Retina (tissue), 1 donor: ENCODE measurements at regions not wholly inside any gene's neighbourhood (a gene's known extent, or its start where the extent isn't known, plus 50 kb on each side); places are given as distances from the start of the nearest gene placed in this dataset.

ENCODE experiments used
- DNase-seq: peaks from one replicate; pipeline ENCODE4 v3.0.0-alpha.2; 2016

DNA sequence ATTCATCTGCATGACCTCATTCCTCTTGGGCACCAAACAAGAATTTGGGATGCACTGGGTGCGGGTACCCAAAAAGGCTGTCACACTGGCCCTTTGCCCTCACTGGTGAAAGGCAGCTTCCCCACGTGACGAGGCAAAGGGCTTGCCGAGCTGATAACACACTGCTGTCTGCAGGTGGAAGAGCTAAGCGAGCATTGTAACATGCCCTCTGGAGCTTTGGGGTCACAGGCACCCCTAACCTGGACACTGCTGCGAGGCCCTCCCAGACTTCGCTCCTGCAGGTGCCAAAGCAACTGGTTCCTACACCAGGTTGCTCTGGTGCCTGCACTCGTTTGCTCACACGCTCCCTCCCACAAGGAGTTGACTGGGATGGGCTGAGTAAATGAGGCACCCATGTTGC is 1595.7 kb downstream of the HACE1 start:
- no peak for DNase-seq

DNA sequence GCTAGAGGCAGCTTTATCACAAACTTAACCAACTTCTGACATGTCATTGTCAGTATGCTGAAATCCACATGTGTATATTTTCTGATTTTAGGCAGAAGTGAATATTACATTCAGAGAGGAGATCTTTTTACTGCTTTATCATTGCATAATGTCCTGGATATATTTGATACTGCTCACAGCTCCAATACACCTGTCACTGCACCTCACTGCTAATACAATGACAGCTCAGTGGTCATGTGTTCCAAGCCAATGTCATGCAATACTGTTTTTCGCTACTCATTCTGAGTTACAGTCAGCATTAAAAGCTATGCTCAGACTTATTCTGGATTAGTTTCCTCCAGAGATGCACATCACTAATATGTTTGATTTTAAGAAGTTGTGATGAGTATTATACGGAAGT is 1604.6 kb downstream of the HACE1 start:
- no peak for DNase-seq

DNA sequence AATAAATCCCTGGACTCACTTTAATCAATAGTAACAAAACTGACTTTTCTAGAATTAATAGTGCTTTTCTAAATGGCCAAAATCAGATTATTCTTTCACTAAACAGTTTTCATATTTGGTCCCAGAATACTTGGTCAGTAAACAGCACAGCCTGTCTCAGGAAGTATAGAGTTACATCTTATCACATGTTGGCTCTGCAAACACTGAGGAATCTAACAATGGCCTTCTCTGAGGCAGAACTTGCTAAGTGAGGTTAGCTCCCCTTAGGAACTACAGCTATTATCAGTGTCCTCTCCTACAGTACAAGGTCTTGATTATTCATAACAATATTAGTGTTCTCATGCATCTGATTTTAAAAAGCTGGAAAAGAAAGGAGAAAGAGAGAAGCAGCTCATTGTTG is 1622.8 kb downstream of the HACE1 start:
- no peak for DNase-seq

DNA sequence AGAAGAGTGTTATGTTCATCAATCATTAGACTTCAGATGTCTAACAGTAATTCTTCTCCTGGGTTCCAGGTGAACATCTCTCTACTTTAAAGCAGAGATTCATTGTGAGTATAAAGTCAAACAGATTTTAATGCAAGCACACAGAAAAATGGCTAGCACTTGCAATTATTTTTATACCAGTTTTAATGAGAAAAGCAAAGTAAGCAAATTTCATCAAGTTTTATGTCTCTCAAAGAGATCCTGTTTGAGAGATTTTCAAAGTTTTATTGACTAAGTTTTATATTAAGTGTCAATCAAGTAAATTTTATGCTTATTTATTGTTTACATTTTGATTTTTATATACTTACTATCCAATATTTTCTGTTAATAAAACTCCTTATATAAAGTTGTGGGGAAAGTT is 1628.5 kb downstream of the HACE1 start:
- DNase-seq, result no peak

DNA sequence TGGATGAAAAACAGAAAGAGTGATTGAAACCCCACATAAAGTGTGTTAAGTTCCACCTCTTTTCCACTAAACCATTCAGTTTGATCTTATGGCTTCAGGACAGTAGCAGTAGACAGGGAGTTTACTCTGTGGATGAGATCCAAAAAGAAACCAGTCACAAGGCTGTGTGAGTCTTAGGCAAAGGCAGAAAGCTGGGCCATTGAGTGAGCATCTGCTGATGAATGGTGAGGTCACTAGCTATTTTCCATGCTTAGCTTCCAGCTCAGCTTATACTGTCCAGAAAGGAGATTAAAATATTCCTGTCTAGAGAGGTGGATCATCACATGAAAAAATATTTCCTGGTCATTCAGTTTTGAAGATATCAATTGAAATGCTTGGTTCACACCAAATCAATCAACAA is 1643.9 kb downstream of the HACE1 start:
- no peak for DNase-seq

DNA sequence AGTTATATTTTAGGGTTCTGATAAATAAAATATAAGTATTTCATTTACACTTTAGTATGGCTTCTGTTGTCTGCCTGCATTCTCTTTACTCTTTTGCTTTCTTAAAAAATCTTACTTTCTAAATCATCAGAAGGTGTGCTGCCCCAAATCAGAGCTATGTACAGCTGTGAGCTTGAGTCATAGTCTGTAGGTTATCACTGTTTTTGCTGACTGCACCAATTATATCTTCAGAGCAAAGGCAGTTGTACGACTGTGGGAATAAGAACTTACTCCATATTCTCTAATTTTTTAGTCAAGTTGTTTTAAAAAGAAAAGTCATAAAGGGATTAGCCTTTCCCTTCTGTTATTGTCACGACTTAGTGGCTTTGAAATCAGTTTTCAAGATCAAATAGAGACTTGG is 1649.0 kb downstream of the HACE1 start:
- DNase-seq, result no peak

DNA sequence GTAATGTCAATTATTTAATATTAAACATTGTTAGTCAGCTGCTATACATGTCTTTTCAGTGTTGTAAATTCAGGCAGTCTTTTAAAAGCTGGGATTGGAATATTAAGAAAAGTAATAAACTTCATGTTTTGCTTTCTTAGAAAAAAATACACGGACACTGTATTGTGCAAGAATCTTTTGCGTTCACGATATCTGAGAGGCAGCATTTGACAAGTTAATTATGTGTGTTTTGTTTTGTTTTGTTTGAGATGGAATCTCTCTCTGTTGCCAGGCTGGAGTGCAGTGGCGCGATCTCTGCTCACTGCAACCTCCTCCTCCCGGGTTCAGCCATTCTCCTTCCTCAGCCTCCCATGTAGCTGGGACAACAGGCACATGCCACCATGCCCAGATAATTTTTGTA is 1661.3 kb downstream of the HACE1 start:
- no peak for DNase-seq

DNA sequence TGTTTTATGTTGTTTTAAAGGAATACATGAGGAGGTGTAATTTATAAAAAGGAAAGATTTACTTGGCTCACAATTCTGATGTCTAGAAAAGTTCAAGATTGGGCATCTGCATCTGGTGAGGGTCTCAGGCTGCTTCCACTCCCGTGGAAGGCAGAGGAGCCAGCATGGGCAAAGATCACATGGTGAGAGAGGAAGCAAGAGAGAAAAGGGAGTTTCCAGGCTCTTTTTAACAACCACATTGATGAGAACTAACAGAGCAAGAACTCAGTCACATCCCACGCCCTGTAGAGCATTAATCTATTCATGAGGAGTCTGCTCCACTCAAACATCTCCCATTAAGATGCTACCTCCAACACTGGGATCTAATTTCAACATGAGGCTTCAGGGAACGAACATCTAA is 1666.3 kb downstream of the HACE1 start:
- no peak for DNase-seq

DNA sequence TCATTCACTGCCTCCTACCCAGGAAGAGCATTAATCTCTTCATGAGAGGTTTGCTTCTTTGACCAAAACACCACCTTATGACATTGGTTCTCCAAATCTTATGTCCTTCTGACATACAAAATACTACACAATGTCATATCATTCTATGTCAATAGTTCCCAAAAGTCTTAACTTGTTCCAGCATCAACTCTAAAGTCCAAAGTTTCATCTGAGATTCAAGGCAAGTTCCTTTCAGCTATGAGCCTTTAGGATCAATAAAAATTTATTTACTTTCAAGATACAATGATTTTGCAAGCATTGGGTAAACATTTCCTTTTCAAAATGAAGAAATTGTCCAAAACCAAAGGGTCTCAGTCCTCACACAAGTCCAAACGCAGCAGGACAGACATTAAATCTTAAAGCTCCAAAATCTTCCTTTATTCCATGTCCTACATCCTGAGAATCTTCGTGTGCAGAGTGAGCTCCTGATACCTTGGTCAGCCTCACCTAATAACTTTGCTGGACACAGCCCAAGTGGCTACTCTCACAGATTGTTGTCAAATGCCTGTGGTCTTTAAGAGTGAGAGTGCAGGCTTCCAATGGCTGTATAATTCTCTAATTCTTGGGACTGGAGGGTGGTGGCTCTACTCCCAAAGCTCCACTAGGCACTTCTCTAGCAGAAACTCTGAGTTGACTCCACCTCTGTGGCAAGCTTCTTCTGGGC is 1668.2 kb downstream of the HACE1 start:
- DNase-seq, result no peak

DNA sequence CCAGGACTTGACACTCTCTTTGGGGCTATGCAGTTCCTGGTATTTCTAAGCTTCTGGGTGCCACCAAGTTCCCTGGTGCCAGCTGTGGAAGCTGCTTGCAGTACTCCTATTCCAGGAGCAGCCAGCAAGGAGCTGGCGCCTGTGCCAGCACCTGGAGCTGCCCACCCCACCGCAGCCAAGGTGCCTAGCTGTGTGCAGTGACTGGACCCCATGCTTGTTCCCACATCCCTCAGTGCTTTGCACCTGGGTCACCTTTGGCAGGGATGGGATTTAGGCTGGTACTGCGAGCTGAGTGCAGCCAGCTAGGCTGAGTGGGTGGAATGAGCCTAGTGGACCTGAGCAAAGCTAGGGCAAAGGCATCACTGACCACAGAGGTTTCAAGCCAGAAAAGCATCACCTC is 1674.9 kb downstream of the HACE1 start:
- no peak for DNase-seq

DNA sequence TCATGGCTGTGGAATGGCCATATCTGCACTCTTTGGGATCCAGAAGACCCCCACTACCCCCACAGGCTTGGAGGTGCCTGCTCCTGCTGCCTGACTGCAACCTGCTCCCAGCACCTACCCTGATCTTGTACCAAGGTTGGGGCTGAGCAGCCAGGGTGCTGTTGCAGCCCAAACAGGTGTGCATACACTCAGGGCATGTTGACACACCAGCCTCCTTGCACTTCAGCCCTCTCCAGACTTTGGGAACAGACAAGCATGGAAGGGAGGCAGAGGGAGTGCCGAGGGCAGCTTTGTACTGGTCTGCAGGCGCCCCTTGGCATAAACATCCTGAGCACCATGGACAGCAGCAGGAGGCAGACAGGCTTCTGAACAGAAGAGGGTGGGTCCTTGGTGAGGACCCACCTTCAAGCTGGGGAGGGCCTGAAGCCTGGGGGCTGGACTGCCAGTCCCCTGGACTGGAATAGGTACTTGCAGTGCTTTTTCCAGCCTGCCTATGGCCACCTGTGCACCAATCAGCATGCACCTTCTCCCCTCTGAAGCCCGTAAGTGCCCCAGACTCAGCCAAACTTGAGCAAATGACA is 1675.8 kb downstream of the HACE1 start:
- DNase-seq, result no peak

DNA sequence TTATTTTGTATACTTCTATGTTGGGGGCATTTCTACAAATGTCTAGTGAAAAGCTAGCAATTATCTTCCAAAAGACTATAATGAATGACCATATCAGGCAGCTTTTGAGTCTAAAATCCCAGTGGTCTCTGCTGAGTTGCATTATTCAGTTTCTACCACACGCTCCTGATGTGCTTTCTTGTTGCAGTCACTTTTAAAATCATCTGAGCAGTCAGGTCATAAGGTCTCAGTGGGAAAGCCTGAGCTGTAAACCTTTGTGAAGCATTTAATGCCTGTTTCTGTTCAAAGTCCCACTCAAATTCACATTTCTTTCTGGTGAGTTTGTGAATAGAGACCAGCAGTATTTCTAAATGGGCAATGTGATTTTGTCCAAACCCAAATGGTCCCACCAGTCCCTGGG is 1681.5 kb downstream of the HACE1 start:
- peak; percentile 19 for DNase-seq

DNA sequence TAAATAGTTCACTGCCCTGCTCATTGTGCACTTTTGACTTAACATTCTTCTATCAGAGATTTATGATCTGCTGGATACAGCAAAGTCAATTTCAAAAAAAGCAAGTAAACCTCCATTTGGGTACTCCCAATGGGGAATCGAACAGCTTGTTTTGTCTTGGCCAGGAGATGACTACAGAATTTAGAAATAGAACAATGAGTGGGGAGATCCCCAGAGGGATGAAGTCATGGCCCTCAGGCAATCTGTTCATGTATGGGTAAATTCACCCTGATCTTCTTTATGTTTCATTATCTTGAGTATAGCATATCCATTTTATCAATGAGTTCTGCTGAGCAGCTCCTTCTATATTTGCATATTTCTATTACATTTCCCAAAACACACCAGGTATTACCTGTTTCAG is 1681.9 kb downstream of the HACE1 start:
- DNase-seq, result peak; percentile 21

DNA sequence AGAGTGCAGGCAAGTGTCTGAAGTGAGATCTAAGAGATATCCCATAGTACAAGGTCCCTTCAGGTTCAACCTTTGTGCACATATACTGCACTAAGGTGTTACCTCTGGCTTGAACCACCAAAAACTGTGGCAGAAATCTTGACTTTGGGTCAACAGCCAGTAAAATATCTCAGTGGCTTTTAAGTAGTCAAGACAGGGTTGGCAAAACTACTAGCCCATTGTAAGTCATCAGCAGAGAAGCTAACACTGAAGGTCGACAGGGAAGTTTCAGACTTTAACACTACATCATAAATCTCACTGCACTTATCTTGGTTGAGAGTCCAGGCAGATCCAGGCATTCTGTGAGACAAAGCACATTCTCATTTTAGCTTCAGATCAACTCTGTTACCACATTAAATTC is 1684.7 kb downstream of the HACE1 start:
- DNase-seq, result no peak

DNA sequence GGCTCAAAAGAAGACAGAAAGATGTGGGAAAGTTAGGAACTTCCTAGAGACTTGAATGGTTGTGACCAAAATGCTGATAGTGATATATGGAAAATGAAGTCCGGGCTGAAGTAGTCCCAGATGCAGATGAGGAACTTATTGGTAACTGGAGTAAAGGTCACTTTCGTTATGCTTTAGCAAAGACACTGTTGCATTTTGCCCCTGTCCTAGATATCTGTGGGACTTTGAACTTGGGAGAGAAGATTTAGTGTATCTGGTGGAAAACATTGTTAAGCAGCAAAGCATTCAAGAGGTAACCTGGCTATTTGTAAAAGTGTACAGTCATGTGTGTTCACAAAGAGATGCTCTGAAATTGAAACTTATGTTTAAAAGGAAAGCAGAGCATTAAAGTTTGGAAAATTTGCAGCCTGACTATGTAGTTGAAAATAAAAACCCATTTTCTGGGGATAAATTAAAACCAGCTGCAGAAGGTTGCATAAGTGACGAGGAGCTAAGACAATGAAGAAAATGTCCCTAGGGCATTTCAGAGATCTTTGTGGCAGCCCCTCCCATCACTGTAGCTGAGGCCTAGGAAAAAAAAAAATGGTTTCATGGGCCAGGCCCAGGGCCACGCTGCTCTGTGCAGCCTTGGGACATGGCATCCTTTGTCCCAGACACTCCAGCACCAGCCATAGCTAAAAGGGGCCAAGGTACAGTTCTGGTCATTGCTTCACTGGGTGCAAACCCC is 1692.2 kb downstream of the HACE1 start:
- DNase-seq, result no peak

DNA sequence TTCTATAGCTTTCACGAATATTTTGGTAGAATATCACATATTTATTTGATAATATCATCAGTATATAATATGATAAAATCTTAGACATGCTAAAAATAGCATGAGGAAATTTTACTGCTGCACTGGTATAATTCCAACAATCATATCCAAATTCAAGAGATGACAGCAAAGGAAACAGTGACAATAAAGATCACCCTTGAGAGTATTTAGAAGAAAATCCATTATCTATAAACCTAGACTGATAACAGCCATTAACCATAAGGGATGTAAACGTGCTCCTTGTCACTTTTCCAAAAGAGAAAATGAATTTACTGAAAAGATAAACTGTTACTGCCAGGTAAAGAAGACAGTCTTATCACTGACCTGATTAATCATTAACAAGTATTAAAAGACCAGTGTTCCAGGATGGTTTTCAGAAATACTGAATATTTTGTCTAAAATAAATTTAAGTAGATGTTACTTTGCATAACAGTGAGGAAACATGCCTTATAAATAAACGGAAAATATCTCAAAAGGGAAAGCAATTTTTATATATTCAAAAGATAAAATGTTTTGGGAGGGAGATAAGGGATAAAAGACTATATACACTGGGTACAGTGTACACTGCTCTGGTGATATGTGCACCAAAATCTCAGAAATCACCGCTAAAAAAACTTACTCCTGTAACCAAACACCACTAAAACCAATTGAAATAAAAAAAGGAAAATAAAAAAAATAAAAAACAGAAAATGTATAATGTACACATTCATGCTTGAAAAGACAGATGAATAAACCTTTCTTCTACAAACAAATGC is 1704.7 kb downstream of the HACE1 start:
- no peak for DNase-seq

DNA sequence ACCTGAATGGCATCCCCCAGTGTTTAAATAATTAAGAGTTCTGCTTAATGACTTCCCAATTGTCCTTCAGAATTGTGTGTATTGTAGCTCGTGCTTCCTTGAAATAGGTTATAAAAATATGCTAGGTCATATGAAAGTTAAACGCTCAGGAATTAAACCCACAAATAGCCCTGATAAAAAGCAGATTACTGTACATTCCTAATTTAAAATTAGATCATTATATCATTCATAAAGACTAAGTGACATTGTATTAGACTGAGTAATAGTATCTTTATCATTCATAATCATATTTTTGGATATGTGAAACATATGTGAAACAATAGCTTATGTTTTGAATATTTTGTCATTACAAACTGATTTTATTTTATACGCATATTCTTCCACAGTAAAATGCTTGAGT is 1706.7 kb downstream of the HACE1 start:
- no peak for DNase-seq

DNA sequence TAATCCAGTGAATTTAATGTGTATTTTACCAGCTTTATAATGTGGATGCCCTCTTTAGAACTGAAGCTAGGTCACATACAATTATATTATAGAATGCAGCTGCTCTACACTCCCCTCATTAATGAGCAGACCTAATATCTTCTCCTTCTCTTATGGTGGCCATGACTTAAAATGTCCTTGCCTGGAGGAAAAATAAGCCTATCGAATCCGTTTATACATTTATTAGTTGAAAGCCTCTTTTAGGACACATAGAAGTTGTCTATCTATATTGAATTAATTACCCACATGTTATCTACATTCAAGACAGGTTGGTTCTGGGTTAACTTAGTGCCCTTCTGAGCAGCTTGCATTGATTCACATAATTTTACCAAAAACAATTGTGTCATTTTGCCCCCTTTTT is 1716.8 kb downstream of the HACE1 start:
- DNase-seq, result no peak

DNA sequence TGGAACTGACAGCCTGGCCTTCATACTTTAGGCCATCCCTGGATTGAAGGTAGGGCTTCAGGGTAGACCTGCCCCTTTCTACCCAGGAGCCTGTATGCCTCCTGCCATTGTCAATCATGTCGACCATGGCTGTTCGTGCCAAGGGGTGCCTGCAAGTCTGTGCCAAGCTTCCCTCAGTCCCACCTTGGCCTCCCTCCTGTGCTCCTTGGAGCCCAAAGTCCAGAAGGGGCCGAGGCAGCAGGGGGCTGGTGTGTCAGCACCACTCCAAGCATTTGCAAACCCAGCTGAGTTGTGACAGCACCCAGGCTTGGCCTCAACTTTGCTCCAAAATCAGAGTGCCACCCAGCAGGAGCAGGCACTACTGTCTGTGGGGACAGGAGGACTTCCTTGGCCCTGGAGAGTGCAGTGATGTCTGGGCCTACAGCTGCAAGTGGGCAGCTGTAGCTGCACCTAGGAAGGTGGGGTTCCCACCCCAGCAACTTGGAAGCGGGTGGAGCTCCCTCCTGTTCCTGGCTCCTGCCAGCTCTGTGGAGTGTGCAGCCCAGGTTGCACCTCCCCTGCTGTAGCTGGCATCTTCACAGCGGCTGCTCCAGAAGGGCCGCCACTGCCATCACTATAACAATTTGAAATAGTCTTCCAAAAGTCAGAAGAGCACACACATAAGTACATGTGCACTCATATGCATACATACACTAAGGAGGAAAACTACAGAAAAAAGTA is 1719.3 kb downstream of the HACE1 start:
- DNase-seq, result no peak

DNA sequence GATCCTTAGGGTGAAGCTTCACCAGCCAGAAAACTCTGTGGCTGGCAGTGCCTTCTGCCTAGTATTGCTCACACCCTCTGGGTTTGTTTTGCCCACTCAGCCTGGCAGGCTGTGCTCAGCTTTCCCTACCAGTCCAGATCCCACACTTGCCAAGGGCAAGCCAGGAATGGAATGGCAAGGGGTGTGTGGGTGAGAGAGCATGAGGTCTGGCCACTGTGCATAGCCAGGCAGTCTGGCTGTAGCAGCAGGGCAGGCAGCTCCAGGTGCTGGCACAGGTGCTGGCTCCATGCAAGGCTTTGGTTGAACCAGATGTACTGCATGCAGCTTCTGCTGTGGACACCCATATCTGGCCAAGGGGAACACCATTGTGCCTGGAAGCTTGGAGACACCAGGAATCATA is 1720.3 kb downstream of the HACE1 start:
- DNase-seq, result no peak

DNA sequence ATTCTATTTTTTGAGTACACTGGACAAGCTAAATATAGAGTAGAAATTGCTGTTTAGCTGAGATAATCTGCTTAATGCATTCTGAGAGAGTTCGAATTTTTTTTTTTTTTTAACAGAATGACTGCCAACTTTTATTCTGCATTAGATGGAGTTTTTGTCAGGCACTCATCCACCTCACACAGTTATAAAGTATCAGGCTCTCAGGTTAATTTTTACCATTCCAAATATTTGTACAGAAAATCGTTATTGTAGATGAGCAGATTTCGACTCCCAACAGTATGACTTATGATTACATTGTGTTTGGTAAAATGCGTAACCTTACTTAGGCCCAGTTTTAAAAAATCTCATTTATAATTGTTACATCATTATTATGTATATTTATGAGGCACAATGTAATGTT is 1731.0 kb downstream of the GRIK2 start:
- DNase-seq, result no peak

DNA sequence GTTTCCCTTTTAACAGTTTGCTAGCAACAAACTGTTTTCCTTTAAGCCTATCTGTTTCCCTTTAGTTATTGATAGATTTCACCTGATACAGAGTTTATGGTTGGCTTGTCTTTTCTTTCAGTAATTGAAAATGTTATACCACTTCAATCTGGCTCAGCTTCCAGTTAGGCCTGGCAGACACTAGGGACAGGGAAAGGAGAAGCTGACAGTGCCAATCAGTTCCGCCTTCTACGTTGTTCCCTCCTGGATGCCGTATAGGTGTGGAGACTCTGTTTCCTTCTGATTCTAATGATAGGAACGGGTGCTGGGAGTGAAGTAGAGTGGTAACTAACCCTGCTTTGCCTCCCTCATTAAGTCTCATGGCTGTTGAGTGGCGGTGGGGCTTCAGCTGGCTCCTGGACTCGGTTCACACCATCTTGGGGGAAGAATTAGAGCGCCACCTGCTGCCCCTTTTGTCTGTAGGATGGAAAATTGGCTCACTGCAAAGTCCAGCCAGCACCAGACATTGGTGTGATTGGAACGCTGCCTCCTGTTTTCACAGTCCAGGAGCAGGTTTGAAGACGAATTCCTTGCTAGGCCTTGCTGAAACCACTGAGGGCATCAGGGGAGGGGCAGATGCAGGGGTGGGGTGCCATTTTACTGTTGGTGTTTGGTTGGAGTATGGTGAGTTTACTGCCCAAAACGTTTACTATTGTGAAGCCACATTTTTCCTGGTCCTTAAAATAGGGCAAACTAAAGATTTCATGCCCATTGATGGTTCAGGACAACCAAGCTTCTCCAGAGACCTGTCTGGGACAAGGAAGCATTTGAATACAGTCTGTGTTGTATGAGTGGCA is 1729.5 kb downstream of the GRIK2 start:
- DNase-seq, result peak; percentile 72
